Colon (tissue), 2 donors: ENCODE measurements at regions not wholly inside any gene's neighbourhood (a gene's known extent, or its start where the extent isn't known, plus 50 kb on each side); places are given as distances from the start of the nearest gene placed in this dataset.
"Not testable (repeated sequence)": the region's sequence is repeated elsewhere in the genome, so short reads cannot be mapped to it uniquely, and the experiment has no call there.

Experiments used
- FAIRE-seq: peaks from 2 replicates; lab custom pipeline; 2012; peaks lifted over from hg19 to GRCh38; lab: Jason Lieb, UNC
- donor health status: control.
- donor health status: control.

GRCh38 chr12:62192903-62193250 is 67.3 kb upstream of the USP15 start:
- FAIRE-seq, result no peak

- FAIRE-seq, result peak; percentile 5
These were observed 66.2 kb upstream of the USP15 start for GRCh38 chr12:62194031-62194430.

DNA sequence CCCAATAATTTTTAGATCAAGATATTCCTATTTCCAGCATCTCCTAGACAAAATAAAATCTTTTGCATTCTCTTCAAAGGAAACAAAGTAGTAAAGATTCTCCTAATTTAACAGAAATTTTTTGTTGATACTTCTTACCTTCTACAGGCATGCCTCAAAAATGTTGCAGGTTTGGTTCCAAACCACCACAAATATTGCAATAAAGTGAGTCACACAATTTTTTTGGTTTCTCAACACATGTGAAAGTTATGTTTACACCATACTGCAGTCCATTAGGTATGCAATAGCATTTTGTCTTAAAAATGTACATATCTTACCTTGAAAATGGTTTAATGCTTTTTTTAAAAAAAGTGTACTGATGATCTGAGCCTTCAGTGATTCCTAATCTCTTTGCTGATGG is 65.6 kb upstream of the USP15 start:
- FAIRE-seq, result no peak

DNA sequence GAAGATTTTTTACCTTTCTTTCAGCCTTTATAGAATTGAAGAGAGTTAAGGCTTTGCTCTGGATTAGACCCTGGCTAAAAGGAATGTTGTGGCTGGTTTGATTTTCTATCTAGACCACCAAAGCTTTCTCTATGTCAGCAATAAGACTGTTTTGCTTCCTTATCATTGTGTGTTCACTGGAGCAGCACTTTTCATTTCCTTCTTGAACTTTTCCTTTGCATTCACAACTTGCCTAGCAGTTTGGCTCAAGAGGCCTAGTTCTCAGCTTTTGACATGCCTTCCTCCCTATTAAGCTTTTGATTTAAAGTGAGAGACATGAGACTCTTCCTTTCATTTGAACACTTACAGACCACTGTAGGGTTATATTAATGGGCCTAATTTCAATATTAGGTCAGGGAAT is 64.1 kb upstream of the USP15 start:
- FAIRE-seq, result no peak

DNA sequence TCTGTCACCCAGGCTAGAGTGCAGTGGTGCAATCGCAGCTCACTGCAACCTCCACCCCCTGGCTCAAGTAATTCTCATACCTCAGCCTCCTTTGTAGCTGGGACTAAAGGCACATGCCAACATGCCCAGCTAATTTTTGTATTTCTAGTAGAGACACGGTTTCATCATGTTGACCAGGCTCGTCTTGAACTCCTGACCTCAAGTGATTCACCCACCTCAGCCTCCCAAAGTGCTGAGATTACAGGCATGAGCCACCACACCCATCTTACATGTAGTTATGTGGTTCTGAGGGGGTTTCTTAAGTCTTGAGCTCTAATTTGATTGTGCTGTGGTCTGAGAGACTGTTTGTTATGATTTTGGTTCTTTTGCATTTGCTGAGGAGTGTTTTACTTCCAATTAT is 57.3 kb upstream of the USP15 start:
- not testable (repeated sequence) for FAIRE-seq

DNA sequence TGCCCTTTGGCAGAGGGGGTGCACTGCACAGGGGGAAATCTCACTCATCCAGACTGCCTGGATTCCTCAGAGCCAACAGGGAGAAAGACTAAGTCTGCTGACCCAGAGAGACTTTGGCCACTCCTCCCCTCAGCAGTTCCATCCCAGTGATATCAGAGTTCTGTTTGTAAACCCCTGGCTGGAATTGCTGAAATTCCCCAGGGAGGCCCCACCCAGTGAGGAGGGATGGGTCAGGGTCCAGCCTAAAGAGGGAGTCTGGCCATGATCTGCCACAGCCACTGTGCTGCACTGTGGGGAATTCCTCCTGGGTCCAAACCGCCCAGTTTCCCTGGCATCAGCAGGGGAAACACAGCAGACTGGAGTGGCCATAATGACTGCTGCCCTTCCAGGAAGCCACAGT is 54.9 kb upstream of the USP15 start:
- no peak for FAIRE-seq

DNA sequence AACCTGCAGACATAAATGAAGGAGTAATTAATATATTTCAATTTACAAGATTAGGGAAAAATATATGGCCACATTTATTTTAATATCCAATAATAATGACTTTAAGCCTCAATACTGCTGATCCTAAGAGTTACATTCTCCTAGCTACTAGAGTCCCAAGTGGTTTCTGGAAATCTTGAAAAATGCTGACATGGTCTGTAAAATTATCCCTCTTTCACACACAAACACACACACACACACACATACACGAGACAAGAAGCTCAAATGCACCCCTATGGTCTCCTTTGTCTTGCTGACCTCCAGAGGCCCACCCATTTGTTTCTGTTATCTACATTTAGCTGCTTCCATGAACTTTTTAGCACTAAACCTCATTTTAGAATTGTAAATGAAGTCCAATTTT is 53.0 kb upstream of the USP15 start:
- no peak for FAIRE-seq
